ENCODE measurements at regions not wholly inside any gene's neighbourhood (a gene's known extent, or its start where the extent isn't known, plus 50 kb on each side); places are given as distances from the start of the nearest gene placed in this dataset.

GRCh38 chr20:19070681-19071445 lies 141.6 kb upstream of the SLC24A3 start:
- TF ChIP-seq CTCF (IDR thresholded peaks at IDR 0.05 in 8 of 11, conservative IDR thresholded peaks at IDR 0.05 in 3 of 11) (no peak), POLR2AphosphoS5 (IDR thresholded peaks at IDR 0.05) (no peak), POLR2A (IDR thresholded peaks at IDR 0.05) (no peak)
